Type B pancreatic cell (in vitro differentiated cells): ENCODE measurements at regions not wholly inside any gene's neighbourhood (a gene's known extent, or its start where the extent isn't known, plus 50 kb on each side); places are given as distances from the start of the nearest gene placed in this dataset.
A peak's percentile ranks its signal among the peaks of the same experiment; 100 is the strongest.

Experiments
- DNase-seq: peaks from one replicate; pipeline ENCODE4 v3.0.0; 2021; ENCODE audit warnings: mixed read lengths; ENCODE audit not compliant: unreplicated experiment; ENCODE audit errors: extremely low spot score
- H3K27ac Mint-ChIP-seq: 2 replicates; pipeline ENCODE4 v1.8.0; 2021; ENCODE audit warnings: mild to moderate bottlenecking, mixed read lengths
- H3K27me3 Mint-ChIP-seq: 2 replicates; pipeline ENCODE4 v1.8.0; 2021; ENCODE audit warnings: mixed read lengths
- H3K36me3 Mint-ChIP-seq: 2 replicates; pipeline ENCODE4 v1.8.0; 2021; ENCODE audit warnings: mixed read lengths
- H3K4me1 Mint-ChIP-seq: one replicate; pipeline ENCODE4 v1.8.0; 2021; ENCODE audit warnings: mixed read lengths; ENCODE audit not compliant: unreplicated experiment
- H3K4me3 Mint-ChIP-seq: 2 replicates; pipeline ENCODE4 v1.8.0; 2021; ENCODE audit warnings: mild to moderate bottlenecking, mixed read lengths
- H3K9me3 Mint-ChIP-seq: 2 replicates; pipeline ENCODE4 v1.8.0; 2021; ENCODE audit warnings: mixed read lengths
- CTCF ChIP-seq: fragments of 200-600 bp; sonication (generic); conservative IDR thresholded peaks from 2 replicates; pipeline ENCODE4 v1.5.0; 2021; ENCODE audit warnings: antibody characterized with exemption, mild to moderate bottlenecking

- no peaks in the 10 kb centered on the region for H3K27me3 Mint-ChIP-seq
- peaks cover 5% of the 10 kb centered on the region for H3K4me1 Mint-ChIP-seq
- DNase-seq, result no peak
- no peak overlapping the region for H3K27ac Mint-ChIP-seq
- peak; percentile 47 for TF ChIP-seq CTCF
- H3K9me3 Mint-ChIP-seq, result no peaks in the 10 kb centered on the region
- no peak overlapping the region for H3K4me3 Mint-ChIP-seq
- H3K36me3 Mint-ChIP-seq, result no peaks in the 10 kb centered on the region
Observed at GRCh38 chr13:33373624-33374023, 88.1 kb upstream of the STARD13 start.

- no peak overlapping the region for H3K27ac Mint-ChIP-seq
- TF ChIP-seq CTCF, result no peak
Observed at GRCh38 chr13:33375421-33375820, 89.9 kb upstream of the STARD13 start.

GRCh38 chr13:33376212-33376611 lies 90.7 kb upstream of the STARD13 start:
- H3K4me1 Mint-ChIP-seq, result no peaks in the 10 kb centered on the region
- DNase-seq, result no peak
- no peaks in the 10 kb centered on the region for H3K36me3 Mint-ChIP-seq
- no peak for TF ChIP-seq CTCF
- H3K27ac Mint-ChIP-seq, result no peak overlapping the region
- H3K9me3 Mint-ChIP-seq, result no peaks in the 10 kb centered on the region
- H3K27me3 Mint-ChIP-seq, result no peaks in the 10 kb centered on the region
- no peak overlapping the region for H3K4me3 Mint-ChIP-seq

More at GRCh38 chr13:33375421-33375820, 89.9 kb upstream of the STARD13 start:
- Mint-ChIP-seq H3K27me3 (no peaks in the 10 kb centered on the region), H3K9me3 (no peaks in the 10 kb centered on the region), H3K36me3 (no peaks in the 10 kb centered on the region), H3K4me3 (no peak overlapping the region), H3K4me1 (no peaks in the 10 kb centered on the region)
- DNase-seq, result no peak

- H3K9me3 Mint-ChIP-seq, result no peaks in the 10 kb centered on the region
- no peak overlapping the region for H3K4me3 Mint-ChIP-seq
- no peak overlapping the region for H3K27ac Mint-ChIP-seq
- no peaks in the 10 kb centered on the region for H3K36me3 Mint-ChIP-seq
- DNase-seq, result no peak
- no peaks in the 10 kb centered on the region for H3K27me3 Mint-ChIP-seq
- TF ChIP-seq CTCF, result no peak
- no peaks in the 10 kb centered on the region for H3K4me1 Mint-ChIP-seq
Observed at GRCh38 chr13:33377411-33377810, 91.9 kb upstream of the STARD13 start.

GRCh38 chr13:33377825-33378224 lies 92.3 kb upstream of the STARD13 start:
- H3K27me3 Mint-ChIP-seq, result no peaks in the 10 kb centered on the region
- H3K4me1 Mint-ChIP-seq, result no peaks in the 10 kb centered on the region
- no peak for DNase-seq
- H3K27ac Mint-ChIP-seq, result no peak overlapping the region
- no peak for TF ChIP-seq CTCF
- no peak overlapping the region for H3K4me3 Mint-ChIP-seq
- H3K9me3 Mint-ChIP-seq, result no peaks in the 10 kb centered on the region
- no peaks in the 10 kb centered on the region for H3K36me3 Mint-ChIP-seq

- Mint-ChIP-seq H3K27ac (no peak overlapping the region), H3K4me3 (no peak overlapping the region)
- no peak for DNase-seq
Observed at GRCh38 chr13:33379608-33380007, 94.1 kb upstream of the STARD13 start.

More at GRCh38 chr13:33379608-33380007, 94.1 kb upstream of the STARD13 start:
- H3K9me3 Mint-ChIP-seq, result no peaks in the 10 kb centered on the region
- H3K4me1 Mint-ChIP-seq, result no peaks in the 10 kb centered on the region
- TF ChIP-seq CTCF, result no peak
- H3K27me3 Mint-ChIP-seq, result no peaks in the 10 kb centered on the region
- no peaks in the 10 kb centered on the region for H3K36me3 Mint-ChIP-seq
